GM19468 (cell line): ENCODE measurements at regions not wholly inside any gene's neighbourhood (a gene's known extent, or its start where the extent isn't known, plus 50 kb on each side); places are given as distances from the start of the nearest gene placed in this dataset.

Experiments
- ATAC-seq: cut with Tn5 transposase; IDR thresholded peaks from one replicate; pipeline ENCODE4 v1.9.1; 2021; ENCODE audit warnings: mild to moderate bottlenecking, moderate library complexity, moderate number of reproducible peaks; ENCODE audit not compliant: unreplicated experiment; ENCODE audit errors: extremely low read depth

- ATAC-seq: no peak
Measured at GRCh38 chr11:13062115-13062514, 53.0 kb downstream of the RASSF10 start.

- no peak for ATAC-seq
Measured at GRCh38 chr11:13064593-13064992, 55.5 kb downstream of the RASSF10 start.

- ATAC-seq: no peak
Measured at GRCh38 chr11:13065200-13065787, 56.2 kb downstream of the RASSF10 start.

GRCh38 chr11:13068211-13068610, 59.1 kb downstream of the RASSF10 start:
- no peak for ATAC-seq

GRCh38 chr11:13073119-13073981, 64.2 kb downstream of the RASSF10 start:
- ATAC-seq: no peak

GRCh38 chr11:13074714-13075464, 65.8 kb downstream of the RASSF10 start:
- no peak for ATAC-seq

- ATAC-seq: no peak
Measured at GRCh38 chr11:13076961-13077360, 67.8 kb downstream of the RASSF10 start.

GRCh38 chr11:13080861-13081260, 71.7 kb downstream of the RASSF10 start:
- ATAC-seq: no peak

- ATAC-seq: no peak
Measured at GRCh38 chr11:13082588-13082987, 73.5 kb downstream of the RASSF10 start.

GRCh38 chr11:13090228-13090708, 81.2 kb downstream of the RASSF10 start:
- no peak for ATAC-seq

GRCh38 chr11:13091373-13091772, 82.3 kb downstream of the RASSF10 start:
- no peak for ATAC-seq

- no peak for ATAC-seq
Measured at GRCh38 chr11:13091804-13092203, 82.7 kb downstream of the RASSF10 start.

- ATAC-seq: no peak
Measured at GRCh38 chr11:13094930-13095687, 86.0 kb downstream of the RASSF10 start.

- no peak for ATAC-seq
Measured at GRCh38 chr11:13098063-13098462, 88.9 kb downstream of the RASSF10 start.

GRCh38 chr11:13098616-13099289, 89.6 kb downstream of the RASSF10 start:
- ATAC-seq: no peak

- ATAC-seq: no peak
Measured at GRCh38 chr11:13101644-13102512, 92.8 kb downstream of the RASSF10 start.

- ATAC-seq: no peak
Measured at GRCh38 chr11:13102513-13102840, 93.4 kb downstream of the RASSF10 start.

GRCh38 chr11:13102865-13103539, 93.9 kb downstream of the RASSF10 start:
- ATAC-seq: no peak
